GM23248 (cell line): ENCODE measurements at regions not wholly inside any gene's neighbourhood (a gene's known extent, or its start where the extent isn't known, plus 50 kb on each side); places are given as distances from the start of the nearest gene placed in this dataset.

Experiments used
- DNase-seq: peaks from one replicate; pipeline ENCODE4 v3.0.0-alpha.2; 2015
- H2AFZ ChIP-seq: fragments of 200-600 bp; sonication (generic); 2 replicates; pipeline ENCODE4 v1.6.1; 2016; ENCODE audit warnings: antibody characterized with exemption
- H3F3A ChIP-seq: fragments of 200-600 bp; sonication (generic); 2 replicates; pipeline ENCODE4 v1.6.1; 2016; ENCODE audit warnings: mild to moderate bottlenecking, antibody characterized with exemption, mixed run types; ENCODE audit not compliant: insufficient read depth
- H3K27ac ChIP-seq: fragments of 200-600 bp; sonication (generic); 2 replicates; pipeline ENCODE4 v1.5.1; 2016; ENCODE audit warnings: mild to moderate bottlenecking
- H3K27me3 ChIP-seq: fragments of 200-600 bp; sonication (generic); replicated peaks from 2 replicates; pipeline ENCODE4 v1.6.1; 2016; ENCODE audit warnings: mild to moderate bottlenecking; ENCODE audit not compliant: insufficient read depth
- H3K36me3 ChIP-seq: fragments of 200-600 bp; sonication (generic); 2 replicates; pipeline ENCODE4 v1.6.1; 2016; ENCODE audit warnings: low read depth, mild to moderate bottlenecking
- H3K4me1 ChIP-seq: fragments of 200-600 bp; sonication (generic); 2 replicates; pipeline ENCODE4 v1.6.1; 2016; ENCODE audit warnings: mild to moderate bottlenecking; ENCODE audit not compliant: insufficient read depth
- H3K4me2 ChIP-seq: fragments of 200-600 bp; sonication (generic); one replicate; pipeline ENCODE4 v1.6.1; 2016; ENCODE audit warnings: mild to moderate bottlenecking; ENCODE audit not compliant: unreplicated experiment
- H3K4me3 ChIP-seq: fragments of 200-600 bp; sonication (generic); 2 replicates; pipeline ENCODE4 v1.5.1; 2016; ENCODE audit warnings: mild to moderate bottlenecking
- H3K79me2 ChIP-seq: fragments of 200-600 bp; sonication (generic); 2 replicates; pipeline ENCODE4 v1.6.1; 2016; ENCODE audit warnings: mild to moderate bottlenecking; ENCODE audit not compliant: insufficient read depth
- H3K9ac ChIP-seq: fragments of 200-600 bp; sonication (generic); 2 replicates; pipeline ENCODE4 v1.6.1; 2016; ENCODE audit warnings: mild to moderate bottlenecking
- H3K9me2 ChIP-seq: fragments of 200-600 bp; sonication (generic); 2 replicates; pipeline ENCODE4 v1.6.1; 2016; ENCODE audit warnings: mixed run types, mild to moderate bottlenecking, moderate library complexity; ENCODE audit not compliant: insufficient read depth
- H3K9me3 ChIP-seq: fragments of 200-600 bp; sonication (generic); one replicate; pipeline ENCODE4 v1.6.1; 2017; ENCODE audit warnings: low read depth
- H4K20me1 ChIP-seq: fragments of 200-600 bp; sonication (generic); 2 replicates; pipeline ENCODE4 v1.6.0; 2016; ENCODE audit not compliant: insufficient read depth
- EZH2 ChIP-seq: fragments of 200-600 bp; sonication (generic); IDR thresholded peaks from 2 replicates; pipeline ENCODE4 v1.6.1; 2018; ENCODE audit warnings: antibody characterized with exemption, mild to moderate bottlenecking; ENCODE audit not compliant: insufficient read depth, poor library complexity, severe bottlenecking
- EZH2phosphoT487 ChIP-seq: fragments of 200-600 bp; sonication (generic); IDR thresholded peaks from 2 replicates; pipeline ENCODE4 v1.6.1; 2018; ENCODE audit warnings: antibody characterized with exemption, moderate library complexity, mild to moderate bottlenecking, low read depth; ENCODE audit not compliant: insufficient read depth
- WGBS, 2 experiments: methylation state at CpG; one replicate each; pipeline ENCODE4 v1.1.6; 2015 to 2017; ENCODE audit warnings: low lambda C conversion rate in 2 of 2, low coverage in 1 of 2; ENCODE audit errors: missing lambda C conversion rate in 2 of 2; 5-methylcytosine and 5-hydroxymethylcytosine counted together
- in situ Hi-C: fragments of 300-500 bp; cut with MboI; formaldehyde crosslinking; loops from 2 replicates; pipeline ENCODE4 v1.15.0; 2020

GRCh38 chr4:92231511-92231910, 72.3 kb upstream of the GRID2 start:
- H3K4me3 ChIP-seq, result no peak overlapping the region
- WGBS, 2 experiments, result 12 to 13% methylated on average over 1 of the region's 1 CpG
- H3K9ac ChIP-seq, result no peak overlapping the region
- no peak overlapping the region for H3K27ac ChIP-seq
- peaks cover 13% of the 10 kb centered on the region for H3F3A ChIP-seq
- in situ Hi-C loops, result no loop called here
- no peaks in the 10 kb centered on the region for H3K36me3 ChIP-seq
- H2AFZ ChIP-seq, result no peak overlapping the region
- H3K79me2 ChIP-seq, result no peaks in the 10 kb centered on the region
- H3K27me3 ChIP-seq, result no peaks in the 10 kb centered on the region
- TF ChIP-seq EZH2phosphoT487, result no peak
- TF ChIP-seq EZH2, result no peak
- H4K20me1 ChIP-seq, result no peaks in the 10 kb centered on the region
- no peaks in the 10 kb centered on the region for H3K9me2 ChIP-seq
- no peak for DNase-seq
- H3K9me3 ChIP-seq, result no peaks in the 10 kb centered on the region
- H3K4me2 ChIP-seq, result no peak overlapping the region
- H3K4me1 ChIP-seq, result peaks cover 28% of the 10 kb centered on the region

GRCh38 chr4:92232566-92232965, 71.2 kb upstream of the GRID2 start:
- H3F3A ChIP-seq, result peaks cover 13% of the 10 kb centered on the region
- H3K4me1 ChIP-seq, result peaks cover 32% of the 10 kb centered on the region
- H3K4me2 ChIP-seq, result no peak overlapping the region
- no peaks in the 10 kb centered on the region for H3K27me3 ChIP-seq
- H3K9me2 ChIP-seq, result no peaks in the 10 kb centered on the region
- H3K36me3 ChIP-seq, result no peaks in the 10 kb centered on the region
- TF ChIP-seq EZH2 (no peak), EZH2phosphoT487 (no peak)
- in situ Hi-C loops, result no loop called here
- no peak overlapping the region for H3K9ac ChIP-seq
- no peaks in the 10 kb centered on the region for H3K79me2 ChIP-seq
- no peak overlapping the region for H3K27ac ChIP-seq
- no peak overlapping the region for H3K4me3 ChIP-seq
- peak; percentile 18 for DNase-seq
- H3K9me3 ChIP-seq, result no peaks in the 10 kb centered on the region
- no peaks in the 10 kb centered on the region for H4K20me1 ChIP-seq
- H2AFZ ChIP-seq, result no peak overlapping the region

- Histone ChIP-seq H3K4me1 (peaks cover 32% of the 10 kb centered on the region), H3K4me2 (peak overlapping the region; percentile 70), H3K9me3 (no peaks in the 10 kb centered on the region), H3F3A (peaks cover 13% of the 10 kb centered on the region), H3K4me3 (peak overlapping the region; percentile 45), H2AFZ (no peak overlapping the region), H3K9ac (no peak overlapping the region), H3K36me3 (no peaks in the 10 kb centered on the region), H3K27me3 (no peaks in the 10 kb centered on the region), H3K27ac (peak overlapping the region; percentile 52), H3K79me2 (no peaks in the 10 kb centered on the region), H3K9me2 (no peaks in the 10 kb centered on the region), H4K20me1 (no peaks in the 10 kb centered on the region)
- 2 to 5% methylated on average over 4 of the region's 4 CpGs for WGBS, 2 experiments
- peak; percentile 92 for DNase-seq
- TF ChIP-seq EZH2phosphoT487 (no peak), EZH2 (no peak)
- in situ Hi-C loops, result no loop called here
These were observed 69.2 kb upstream of the GRID2 start for GRCh38 chr4:92234393-92235176.

DNA sequence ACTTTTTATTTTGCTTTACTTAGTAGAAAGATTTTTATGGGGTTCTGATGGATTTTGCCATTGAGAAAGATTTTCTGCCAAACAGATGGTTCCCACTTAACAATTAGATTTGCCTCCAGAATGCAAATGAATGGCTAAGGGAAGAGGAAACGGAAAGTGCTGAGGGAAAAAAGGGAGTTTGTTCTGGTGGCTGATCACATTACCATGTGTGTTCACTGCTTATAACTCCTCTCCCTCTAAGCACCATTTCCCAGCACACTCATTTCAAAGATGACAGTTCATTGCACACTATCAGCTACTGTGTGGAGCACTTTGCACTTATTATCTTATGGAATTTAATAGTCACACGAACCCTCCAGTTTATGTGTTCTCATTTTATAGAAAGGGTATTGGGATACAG, 68.0 kb upstream of the GRID2 start:
- Histone ChIP-seq H3K27ac (no peak overlapping the region), H3K36me3 (no peaks in the 10 kb centered on the region), H3K4me2 (no peak overlapping the region), H3F3A (peaks cover 13% of the 10 kb centered on the region), H4K20me1 (no peaks in the 10 kb centered on the region), H3K9me2 (no peaks in the 10 kb centered on the region), H3K4me3 (no peak overlapping the region), H3K79me2 (no peaks in the 10 kb centered on the region), H3K27me3 (no peaks in the 10 kb centered on the region), H3K4me1 (peaks cover 32% of the 10 kb centered on the region), H3K9me3 (no peaks in the 10 kb centered on the region), H2AFZ (no peak overlapping the region), H3K9ac (no peak overlapping the region)
- in situ Hi-C loops, result no loop called here
- no peak for DNase-seq
- TF ChIP-seq EZH2, result no peak
- no peak for TF ChIP-seq EZH2phosphoT487
- WGBS, 2 experiments, result 46 to 48% methylated on average over 2 of the region's 2 CpGs

DNA sequence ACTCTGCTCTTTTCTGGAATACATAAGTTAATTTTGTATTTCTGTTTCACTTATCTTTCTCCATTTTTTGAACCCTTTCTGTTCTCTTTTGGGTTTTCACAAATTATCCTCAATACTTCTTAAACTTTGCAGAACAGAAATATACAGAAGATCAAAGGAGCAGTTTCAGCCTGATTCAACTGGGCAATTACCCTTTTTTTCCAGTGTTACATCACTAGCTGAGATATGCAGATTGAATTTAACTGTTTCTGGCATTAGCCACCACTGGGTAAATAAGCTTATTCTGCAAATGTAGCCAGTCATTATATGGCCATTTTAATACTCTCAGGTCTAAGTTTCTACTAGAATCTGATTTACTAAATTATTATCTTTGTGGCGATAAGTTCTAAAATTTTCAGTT, 66.9 kb upstream of the GRID2 start:
- WGBS, 2 experiments, result 52% methylated on average over 1 of the region's 1 CpG
- Histone ChIP-seq H4K20me1 (no peaks in the 10 kb centered on the region), H3K9ac (no peak overlapping the region), H3K36me3 (no peaks in the 10 kb centered on the region), H3K79me2 (no peaks in the 10 kb centered on the region), H3K27ac (no peak overlapping the region), H3K4me1 (peaks cover 27% of the 10 kb centered on the region), H2AFZ (no peak overlapping the region), H3K27me3 (no peaks in the 10 kb centered on the region), H3F3A (peaks cover 13% of the 10 kb centered on the region), H3K4me2 (peak overlapping the region; percentile 9), H3K4me3 (no peak overlapping the region), H3K9me3 (no peaks in the 10 kb centered on the region), H3K9me2 (no peaks in the 10 kb centered on the region)
- no peak for TF ChIP-seq EZH2phosphoT487
- in situ Hi-C loops, result no loop called here
- DNase-seq, result peak; percentile 58
